HG02870 (cell line): ENCODE measurements at regions not wholly inside any gene's neighbourhood (a gene's known extent, or its start where the extent isn't known, plus 50 kb on each side); places are given as distances from the start of the nearest gene placed in this dataset.
"Not testable (repeated sequence)": the region's sequence is repeated elsewhere in the genome, so short reads cannot be mapped to it uniquely, and the experiment has no call there.

ENCODE experiments used
- ATAC-seq: cut with Tn5 transposase; IDR thresholded peaks from one replicate; pipeline ENCODE4 v1.9.1; 2021; ENCODE audit warnings: mild to moderate bottlenecking, moderate library complexity; ENCODE audit not compliant: unreplicated experiment

GRCh38 chr20:6715401-6715941 is 52.0 kb upstream of the BMP2 start:
- no peak for ATAC-seq

DNA sequence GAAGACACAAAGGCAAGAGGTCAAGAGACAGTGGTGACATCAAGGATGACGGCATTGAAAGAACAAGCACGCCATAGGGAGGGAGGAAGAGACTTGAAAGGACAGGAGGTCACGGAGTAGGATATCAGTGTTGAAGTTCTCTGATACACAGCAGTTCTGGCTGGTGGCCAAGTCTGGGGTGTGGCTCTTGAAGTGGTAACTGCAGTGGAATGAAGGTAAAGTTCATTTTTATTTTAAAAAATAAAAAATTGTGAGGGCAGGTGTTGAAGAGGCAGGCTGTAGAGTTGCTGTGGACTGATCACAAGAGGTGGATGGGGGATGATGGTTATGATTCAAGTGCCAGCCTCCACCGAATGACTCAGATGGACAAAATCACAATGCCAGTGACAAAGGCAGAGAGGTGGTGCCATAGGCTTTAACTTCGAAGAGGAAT is 53.2 kb upstream of the BMP2 start:
- no peak for ATAC-seq

DNA sequence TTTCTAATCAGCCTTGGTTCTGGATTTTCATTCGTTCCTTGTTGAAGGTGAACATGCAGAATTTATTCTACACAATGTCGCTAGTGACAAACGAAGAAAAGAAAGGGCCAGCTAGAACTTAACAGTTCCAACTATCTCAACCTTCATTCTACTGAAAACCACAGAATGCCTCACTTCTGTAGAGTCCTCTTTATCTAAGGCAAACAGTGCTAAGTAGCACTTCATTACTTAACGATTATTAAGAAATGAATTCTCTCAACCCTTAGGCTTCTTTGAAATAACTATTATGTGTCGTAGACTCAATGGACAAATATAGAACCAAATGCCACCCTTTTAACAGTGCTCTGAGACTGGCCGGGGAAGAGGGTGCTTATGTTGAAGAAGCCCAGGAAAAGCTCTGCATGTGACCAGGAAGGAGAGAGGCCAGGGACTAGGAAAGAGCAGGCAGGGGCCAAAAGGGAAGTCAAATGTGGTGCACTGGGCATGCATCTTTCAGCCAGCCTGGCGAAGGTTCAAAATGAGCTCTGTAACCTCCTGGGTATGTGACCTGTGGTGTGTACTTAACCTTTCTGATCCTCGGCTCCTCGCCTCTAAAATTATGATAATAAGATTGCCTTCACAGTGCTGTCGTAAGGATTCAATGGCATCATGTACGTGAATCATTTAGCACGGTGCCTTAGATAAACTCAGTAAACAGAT is 55.4 kb upstream of the BMP2 start:
- no peak for ATAC-seq

DNA sequence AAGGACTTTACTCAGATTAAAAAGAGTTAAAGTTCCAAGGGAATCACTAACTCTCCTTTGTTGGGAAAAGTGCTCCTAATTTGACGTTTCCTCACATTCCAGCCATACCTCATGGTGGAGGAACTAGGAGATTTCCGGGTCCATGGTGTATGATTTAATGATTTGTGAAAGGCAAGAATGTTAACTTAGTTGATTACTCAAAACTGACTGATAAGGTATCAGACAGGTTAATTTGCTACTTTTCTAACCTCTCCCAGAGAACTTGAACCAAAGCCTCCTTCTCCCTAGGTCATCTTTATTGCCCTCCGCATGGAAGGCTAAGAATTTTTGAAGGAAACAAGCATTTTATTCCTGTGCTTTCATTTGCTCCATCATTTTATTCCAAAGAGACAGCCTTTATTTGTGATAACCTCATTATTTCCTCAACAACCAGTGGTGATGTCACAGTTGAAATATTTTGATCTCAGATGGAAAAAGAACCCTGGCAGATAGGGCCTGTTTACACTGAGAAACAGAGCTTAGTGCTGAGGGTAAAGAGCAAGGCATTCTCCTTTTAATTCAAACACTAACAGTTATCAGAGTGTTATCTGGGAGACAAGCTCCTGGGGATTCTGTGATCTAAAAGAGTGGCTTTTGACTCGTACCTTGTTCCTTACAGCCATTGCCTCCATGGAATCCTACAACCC is 57.4 kb upstream of the BMP2 start:
- no peak for ATAC-seq

GRCh38 chr20:6708010-6708409 is 59.5 kb upstream of the BMP2 start:
- ATAC-seq = no peak

DNA sequence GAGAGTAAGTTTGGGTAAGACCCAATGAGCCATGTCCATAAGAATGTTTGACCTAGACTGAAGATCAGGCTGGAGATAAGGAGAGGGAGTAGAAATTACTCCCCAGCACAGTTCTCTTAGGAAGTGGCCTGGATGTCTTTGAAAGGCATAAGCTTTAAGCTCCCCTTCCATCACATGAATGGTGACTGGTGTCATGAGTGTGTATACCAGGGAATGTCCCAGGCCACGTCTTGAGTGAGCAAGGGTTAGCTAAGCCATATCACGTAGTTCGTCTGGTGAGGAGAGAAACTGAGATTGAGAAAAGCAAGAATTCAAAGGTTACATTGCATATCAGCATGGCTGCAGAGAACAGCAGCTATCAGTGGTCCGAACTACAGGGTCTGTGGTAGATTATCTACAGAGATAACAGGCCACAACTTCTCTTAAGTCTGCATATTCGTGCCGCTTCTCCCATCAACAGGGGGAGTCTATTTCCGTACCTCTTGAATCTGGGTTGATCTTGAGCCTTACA is 60.1 kb upstream of the BMP2 start:
- ATAC-seq = no peak

GRCh38 chr20:6705926-6706548 is 61.4 kb upstream of the BMP2 start:
- no peak for ATAC-seq

DNA sequence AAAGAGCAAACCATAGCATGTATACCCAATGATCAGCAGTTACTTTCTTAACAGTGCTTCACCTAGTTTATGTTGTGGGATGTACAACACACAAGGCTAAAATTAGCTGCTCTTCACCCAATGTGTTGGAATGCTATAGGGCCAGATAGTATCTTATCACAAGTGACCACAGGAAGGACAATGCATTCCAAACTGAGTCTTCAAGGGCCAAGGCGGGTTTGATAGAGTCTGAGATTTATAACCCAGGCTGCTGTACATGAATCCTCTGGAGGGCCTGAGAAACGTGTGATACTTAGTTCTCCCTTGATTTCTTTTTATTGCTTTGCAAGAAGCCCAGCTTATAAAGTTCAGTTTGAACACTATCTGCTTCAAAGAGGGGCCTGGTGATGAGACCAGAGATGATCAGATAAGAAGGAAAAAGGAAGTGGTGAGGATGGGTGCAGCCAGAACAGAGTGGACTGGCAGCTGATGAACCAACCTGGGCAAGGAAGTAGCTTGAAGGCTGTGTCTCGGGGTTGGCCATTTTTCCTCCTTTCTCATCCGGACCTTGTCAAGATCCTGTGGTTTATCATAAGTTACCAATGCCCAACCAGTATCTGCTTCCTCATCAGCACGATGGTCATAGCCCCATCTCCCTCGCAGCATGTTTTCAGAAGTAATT is 62.2 kb upstream of the BMP2 start:
- ATAC-seq = no peak

GRCh38 chr20:6704132-6704861 is 63.2 kb upstream of the BMP2 start:
- no peak for ATAC-seq

GRCh38 chr20:6703656-6704055 is 63.8 kb upstream of the BMP2 start:
- no peak for ATAC-seq

DNA sequence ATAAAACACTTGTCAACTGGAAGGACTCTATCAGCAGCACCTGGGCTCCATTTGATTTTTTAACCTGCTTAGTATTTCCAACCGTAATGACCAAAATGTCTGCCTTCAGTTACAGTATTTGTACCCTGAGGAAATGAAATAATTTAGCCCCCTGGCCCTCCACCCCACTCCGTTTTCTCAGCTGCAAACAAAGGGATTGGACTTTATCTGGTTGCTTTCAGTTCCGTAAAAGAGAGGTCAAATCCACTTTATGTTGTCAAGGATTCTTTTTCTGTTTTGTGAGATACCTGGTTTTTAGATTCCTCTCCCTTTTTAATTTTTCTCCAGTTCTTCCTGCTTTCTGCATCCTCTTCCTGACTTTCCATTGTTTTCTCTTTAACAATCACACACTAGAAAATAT is 64.4 kb upstream of the BMP2 start:
- no peak for ATAC-seq

GRCh38 chr20:6702144-6702543 is 65.3 kb upstream of the BMP2 start:
- no peak for ATAC-seq

DNA sequence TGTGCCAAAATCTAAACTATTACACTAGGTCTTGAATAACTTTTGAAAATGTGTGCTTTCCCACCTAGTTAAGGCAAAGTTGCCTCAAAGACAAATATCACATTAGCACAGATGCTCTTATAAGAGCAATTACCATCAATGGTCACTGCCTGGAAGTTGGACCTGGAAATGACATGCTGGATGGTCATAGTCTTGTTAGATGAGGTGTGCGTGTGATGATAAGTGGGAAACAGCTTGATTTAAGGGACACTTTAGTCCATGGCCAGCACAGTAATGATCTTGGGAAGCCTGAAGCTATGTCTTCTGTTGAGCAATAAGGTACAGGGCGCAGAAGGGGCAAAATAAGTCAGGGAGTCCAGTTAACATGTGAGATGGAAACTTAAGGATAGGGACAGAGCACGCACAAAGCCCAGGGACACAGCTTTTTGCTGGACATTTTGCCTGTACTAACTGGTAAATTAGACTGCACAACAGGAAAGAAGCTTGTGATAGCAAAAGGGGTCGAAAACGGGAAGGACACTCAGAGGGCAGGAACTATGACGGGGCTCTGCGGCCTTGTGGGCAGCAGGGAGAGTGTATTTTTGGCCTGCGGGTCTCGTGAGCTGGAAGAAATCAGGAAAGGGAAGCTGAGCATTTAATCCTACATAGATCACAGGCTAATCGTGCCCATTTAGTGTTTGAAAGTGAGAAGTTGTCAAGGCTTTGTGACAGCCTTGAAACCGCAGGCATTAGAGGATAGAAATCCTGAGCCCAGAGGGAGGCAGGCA is 66.7 kb upstream of the BMP2 start:
- no peak for ATAC-seq

- no peak for ATAC-seq
Observed at GRCh38 chr20:6699921-6700562, 67.4 kb upstream of the BMP2 start.

GRCh38 chr20:6698723-6699122 is 68.8 kb upstream of the BMP2 start:
- ATAC-seq = no peak

DNA sequence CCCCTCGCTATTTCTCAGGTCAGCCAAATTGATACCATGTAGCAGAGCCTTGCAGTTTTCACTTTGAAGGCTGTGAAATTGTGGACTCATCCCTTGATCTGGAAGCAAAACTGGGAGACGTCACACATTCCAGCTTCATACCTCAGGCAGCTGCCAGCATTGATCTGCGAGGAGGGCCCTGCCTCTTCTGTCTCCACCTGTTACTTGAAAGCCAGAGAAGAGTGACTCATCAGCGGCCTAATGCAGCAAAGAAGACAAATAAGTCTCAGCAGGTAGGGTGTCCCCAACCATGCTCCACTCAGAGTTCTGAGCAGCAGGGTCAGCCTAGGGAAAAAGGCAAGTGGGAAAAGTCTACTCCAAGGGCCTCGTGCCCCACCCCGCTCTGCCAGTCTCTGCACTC is 69.4 kb upstream of the BMP2 start:
- ATAC-seq = no peak

DNA sequence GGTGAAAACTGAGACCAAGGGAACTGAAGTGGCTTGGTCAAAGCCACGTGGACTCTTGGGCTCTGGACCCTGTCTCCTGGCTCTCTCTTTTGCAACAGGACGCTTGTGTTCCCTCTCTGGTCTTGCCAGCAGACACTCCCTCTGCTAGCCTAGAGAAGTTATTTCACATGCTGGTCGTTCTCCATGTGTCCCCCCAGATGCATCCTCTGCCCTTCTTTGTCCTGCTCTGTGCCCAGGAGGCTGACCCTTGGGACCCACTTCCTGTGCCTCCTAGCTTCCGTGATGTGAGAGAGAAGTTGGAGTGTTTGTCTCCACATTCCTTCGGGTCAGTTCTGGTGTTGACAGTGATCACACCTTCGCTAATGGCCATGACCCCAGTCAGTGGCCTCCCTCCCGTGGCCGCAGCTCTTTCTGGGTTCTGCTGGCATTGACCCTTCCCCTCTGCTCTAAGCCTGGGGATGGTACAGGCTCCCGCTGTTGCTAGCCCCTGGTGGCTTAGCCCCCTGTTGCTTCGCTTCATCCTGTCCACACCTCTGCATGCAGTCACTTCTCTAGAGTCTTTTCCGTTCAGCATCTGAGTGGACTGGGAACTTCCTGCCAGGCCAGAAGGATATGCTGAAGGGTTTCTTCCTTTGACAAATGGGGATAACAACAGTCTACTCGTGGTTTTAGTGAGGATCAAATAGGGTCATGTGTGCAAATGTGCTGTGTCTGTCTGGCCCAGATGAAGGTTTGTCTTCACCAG is 70.1 kb upstream of the BMP2 start:
- no peak for ATAC-seq

DNA sequence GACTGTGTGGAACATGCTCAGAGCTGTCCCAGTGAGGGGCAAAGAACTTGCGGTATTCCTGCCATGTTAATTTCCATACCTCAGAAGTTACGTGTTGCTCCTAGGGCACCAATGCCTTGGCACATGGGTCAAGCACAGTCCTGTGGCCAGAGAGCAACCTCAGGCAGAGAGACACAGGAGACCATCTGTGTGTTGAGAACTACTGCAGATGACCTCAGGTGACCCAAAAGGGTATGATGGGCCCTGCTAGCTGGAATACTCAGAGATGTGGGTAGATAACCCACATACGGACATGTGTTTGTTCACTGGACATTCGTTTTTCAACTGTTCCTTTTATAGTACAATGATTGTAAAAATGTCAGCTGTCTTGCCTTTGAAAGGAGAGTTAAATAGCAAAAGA is 71.5 kb upstream of the BMP2 start:
- no peak for ATAC-seq

- ATAC-seq = not testable (repeated sequence)
Observed at GRCh38 chr20:6693808-6694198, 73.7 kb upstream of the BMP2 start.
